H1 (cell line): ENCODE measurements at regions not wholly inside any gene's neighbourhood (a gene's known extent, or its start where the extent isn't known, plus 50 kb on each side); places are given as distances from the start of the nearest gene placed in this dataset.

Experiments
- CTCF ChIA-PET: fragments of 300-600 bp; sonication (Branson Sonifier 250); formaldehyde crosslinking; loops from one replicate; lab custom pipeline; 2021; ENCODE audit not compliant: partially characterized antibody; lab: Charles Lee
- POLR2A ChIA-PET: fragments of 300-600 bp; sonication (Branson Sonifier 250); formaldehyde crosslinking; loops from one replicate; lab custom pipeline; 2021; ENCODE audit warnings: inconsistent platforms; ENCODE audit not compliant: partially characterized antibody; lab: Charles Lee
- DNase-seq, 2 experiments: peaks; one replicate each; pipeline versions ENCODE4 v3.0.0 to v3.0.0-alpha.2; 2010 to 2022; ENCODE audit warnings: low spot score in 2 of 2, low read depth in 1 of 2, mixed read lengths in 1 of 2
- FAIRE-seq: peaks from 2 replicates; lab custom pipeline; 2011; peaks lifted over from hg19 to GRCh38; lab: Jason Lieb, UNC
- H2AFZ ChIP-seq: 2 replicates; pipeline ENCODE4 v1.8.1; 2012; ENCODE audit warnings: low read length, inconsistent platforms
- H2AK5ac ChIP-seq: 2 replicates; pipeline ENCODE4 v1.6.1; 2013; ENCODE audit warnings: low read depth, low read length
- H2BK120ac ChIP-seq: replicated peaks from 2 replicates; pipeline ENCODE3; 2013; ENCODE audit warnings: low read depth, low read length, inconsistent platforms
- H2BK12ac ChIP-seq: 2 replicates; pipeline ENCODE4 v1.6.1; 2013; ENCODE audit warnings: low read depth, low read length
- H2BK15ac ChIP-seq: 2 replicates; pipeline ENCODE4 v1.6.1; 2013; ENCODE audit warnings: low read length
- H2BK20ac ChIP-seq: 2 replicates; pipeline ENCODE4 v1.6.1; 2013; ENCODE audit warnings: low read length
- H2BK5ac ChIP-seq: 2 replicates; pipeline ENCODE4 v1.6.1; 2013; ENCODE audit warnings: low read depth, low read length
- H3K14ac ChIP-seq: 2 replicates; pipeline ENCODE4 v1.6.1; 2013; ENCODE audit warnings: inconsistent platforms; ENCODE audit not compliant: insufficient read length
- H3K18ac ChIP-seq: 2 replicates; pipeline ENCODE4 v1.6.1; 2013; ENCODE audit warnings: low read length; ENCODE audit errors: extremely low read depth
- H3K23ac ChIP-seq: 2 replicates; pipeline ENCODE4 v1.6.1; 2013; ENCODE audit warnings: inconsistent platforms; ENCODE audit not compliant: insufficient read length
- H3K23me2 ChIP-seq: 2 replicates; pipeline ENCODE4 v1.6.1; 2013; ENCODE audit warnings: low read depth, low read length
- H3K27ac ChIP-seq: 2 replicates; pipeline ENCODE4 v1.6.1; 2011; ENCODE audit warnings: low read depth, low read length, inconsistent platforms
- H3K27me3 ChIP-seq, 4 experiments: replicated peaks in 1 of 4; 1 replicate in 1 of 4; 2 replicates in 3 of 4; pipeline versions ENCODE4 v1.6.1 to v1.8.1; 2011 to 2013; ENCODE audit warnings: low read length in 3 of 4, mild to moderate bottlenecking in 3 of 4, inconsistent platforms in 2 of 4, mixed read lengths in 2 of 4, moderate library complexity in 1 of 4; ENCODE audit not compliant: control insufficient read depth in 3 of 4, insufficient read depth in 3 of 4; ENCODE audit errors: extremely low read depth in 1 of 4
- H3K36me3 ChIP-seq, 4 experiments: 2 replicates each; pipeline versions ENCODE4 v1.6.1 to v1.8.1; 2011 to 2013; ENCODE audit warnings: mild to moderate bottlenecking in 4 of 4, low read length in 3 of 4, moderate library complexity in 2 of 4, control low read depth in 1 of 4, inconsistent platforms in 1 of 4; ENCODE audit not compliant: insufficient read depth in 4 of 4, control insufficient read depth in 2 of 4
- H3K4ac ChIP-seq: replicated peaks from 2 replicates; pipeline ENCODE3; 2013; ENCODE audit warnings: low read length, low read depth, mixed read lengths, inconsistent platforms; ENCODE audit not compliant: insufficient read length
- H3K4me1 ChIP-seq, 4 experiments: replicated peaks in 1 of 4; 1 replicate in 1 of 4; 2 replicates in 3 of 4; pipeline versions ENCODE4 v1.6.1 to v1.8.1; 2011 to 2013; ENCODE audit warnings: low read length in 3 of 4, inconsistent platforms in 2 of 4, mixed read lengths in 1 of 4; ENCODE audit not compliant: insufficient read depth in 4 of 4, control insufficient read depth in 3 of 4
- H3K4me2 ChIP-seq, 2 experiments: 2 replicates each; pipeline versions ENCODE4 v1.6.1 to v1.8.1; 2011 to 2013; ENCODE audit warnings: low read depth in 2 of 2, low read length in 2 of 2, control low read depth in 1 of 2, inconsistent platforms in 1 of 2, mild to moderate bottlenecking in 1 of 2; ENCODE audit not compliant: insufficient read depth in 1 of 2
- H3K4me3 ChIP-seq, 4 experiments: fragments of 200-600, 300-600 bp in 1 of 4; sonication (generic), shearing (Covaris generic), sonication (Bioruptor Twin) in 1 of 4; 2 replicates each; pipeline versions ENCODE4 v1.5.1 to v1.8.1; 2011 to 2016; ENCODE audit warnings: low read length in 4 of 4, low read depth in 3 of 4, control low read depth in 2 of 4, inconsistent platforms in 2 of 4, mild to moderate bottlenecking in 2 of 4, mixed read lengths in 1 of 4, moderate library complexity in 1 of 4; ENCODE audit not compliant: insufficient read depth in 2 of 4; ENCODE audit errors: extremely low read depth in 1 of 4
- H3K56ac ChIP-seq: replicated peaks from 2 replicates; pipeline ENCODE3; 2013; ENCODE audit warnings: low read depth, mild to moderate bottlenecking, mixed read lengths, low read length, inconsistent platforms; ENCODE audit not compliant: insufficient read length
- H3K79me1 ChIP-seq: 2 replicates; pipeline ENCODE4 v1.6.1; 2013; ENCODE audit warnings: low read depth, low read length, control low read depth
- H3K79me2 ChIP-seq, 2 experiments: 2 replicates each; pipeline versions ENCODE4 v1.6.1 to v1.8.1; 2012 to 2013; ENCODE audit warnings: low read length in 2 of 2, mild to moderate bottlenecking in 2 of 2, inconsistent platforms in 1 of 2; ENCODE audit not compliant: insufficient read depth in 2 of 2, control insufficient read depth in 1 of 2
- H3K9ac ChIP-seq, 4 experiments: replicated peaks in 1 of 4; 1 replicate in 1 of 4; 2 replicates in 3 of 4; pipeline versions ENCODE4 v1.6.1 to v1.8.1; 2011 to 2013; ENCODE audit warnings: low read depth in 3 of 4, low read length in 3 of 4, control low read depth in 2 of 4, mild to moderate bottlenecking in 2 of 4, moderate library complexity in 2 of 4, inconsistent platforms in 1 of 4; ENCODE audit errors: extremely low read depth in 1 of 4
- H3K9me3 ChIP-seq, 2 experiments: 2 replicates each; pipeline versions ENCODE4 v1.6.1 to v1.8.1; 2012 to 2013; ENCODE audit warnings: mild to moderate bottlenecking in 2 of 2, moderate library complexity in 2 of 2, control low read depth in 1 of 2, inconsistent platforms in 1 of 2, low read depth in 1 of 2, low read length in 1 of 2, mixed read lengths in 1 of 2; ENCODE audit not compliant: insufficient read depth in 2 of 2
- H4K20me1 ChIP-seq, 2 experiments: replicated peaks in 1 of 2; 2 replicates each; pipeline versions ENCODE3 to v1.8.1; 2011 to 2013; ENCODE audit warnings: inconsistent platforms in 2 of 2, low read length in 2 of 2, mild to moderate bottlenecking in 1 of 2; ENCODE audit not compliant: insufficient read depth in 2 of 2, control insufficient read depth in 1 of 2
- H4K5ac ChIP-seq: 2 replicates; pipeline ENCODE4 v1.6.1; 2013; ENCODE audit warnings: low read length, low read depth, mixed read lengths, inconsistent platforms; ENCODE audit not compliant: insufficient read length
- H4K8ac ChIP-seq: 2 replicates; pipeline ENCODE4 v1.8.0; 2013; ENCODE audit warnings: mild to moderate bottlenecking, moderate library complexity, low read length, inconsistent platforms; ENCODE audit not compliant: insufficient read depth; ENCODE audit errors: extremely low read depth
- H4K91ac ChIP-seq: replicated peaks from 2 replicates; pipeline ENCODE3; 2013; ENCODE audit warnings: low read length, mixed read lengths, inconsistent platforms; ENCODE audit not compliant: insufficient read length
- ASH2L ChIP-seq: fragments of 200-600, 300-600 bp; sonication (generic); IDR thresholded peaks from one replicate; pipeline ENCODE4 v1.7.1; 2017; ENCODE audit warnings: low read length
- CBX8 ChIP-seq: fragments of 300-800, 300-1000 bp; sonication (generic); IDR thresholded peaks from 2 replicates; pipeline ENCODE4 v1.7.1; 2016; ENCODE audit warnings: low read depth, low read length, borderline replicate concordance
- EGR1 ChIP-seq: IDR thresholded peaks from 2 replicates; pipeline ENCODE4 v1.6.1; 2011; ENCODE audit warnings: low read depth, low read length, borderline replicate concordance
- FOSL1 ChIP-seq: IDR thresholded peaks from 2 replicates; pipeline ENCODE4 v1.6.1; 2011; ENCODE audit warnings: mild to moderate bottlenecking, low read depth, low read length, moderate library complexity; ENCODE audit not compliant: insufficient read depth
- JUND ChIP-seq: IDR thresholded peaks from 2 replicates; pipeline ENCODE4 v1.6.1; 2011; ENCODE audit warnings: mild to moderate bottlenecking, improper control_type of control experiment, low read length
- KDM5A ChIP-seq: fragments of 200-600 bp; IDR thresholded peaks from 2 replicates; pipeline ENCODE4 v1.7.1; 2012; ENCODE audit warnings: mild to moderate bottlenecking, low read length, inconsistent platforms, mixed read lengths
- MAFK ChIP-seq: IDR thresholded peaks from 2 replicates; pipeline ENCODE4 v1.6.1; 2012; ENCODE audit warnings: low read depth, mild to moderate bottlenecking, improper control_type of control experiment, low read length
- MAX ChIP-seq: IDR thresholded peaks from 2 replicates; pipeline ENCODE4 v1.6.1; 2012; ENCODE audit warnings: inconsistent platforms
- NANOG ChIP-seq: IDR thresholded peaks from 2 replicates; pipeline ENCODE4 v1.6.1; 2011; ENCODE audit warnings: low read length, low read depth, mild to moderate bottlenecking, inconsistent platforms; ENCODE audit not compliant: insufficient read depth, poor library complexity, severe bottlenecking
- NRF1 ChIP-seq: IDR thresholded peaks from 2 replicates; pipeline ENCODE4 v1.6.1; 2011; ENCODE audit warnings: mild to moderate bottlenecking, low read depth, low read length, improper control_type of control experiment
- RNF2 ChIP-seq: fragments of 200-900, 300-1000 bp; sonication (generic); IDR thresholded peaks from 2 replicates; pipeline ENCODE4 v1.7.1; 2016; ENCODE audit warnings: borderline replicate concordance, low read depth, mild to moderate bottlenecking, antibody characterized with exemption, low read length; ENCODE audit not compliant: poor library complexity, severe bottlenecking; ENCODE audit errors: missing control alignments
- SP4 ChIP-seq: IDR thresholded peaks from 2 replicates; pipeline ENCODE4 v1.6.1; 2012; ENCODE audit warnings: low read length, inconsistent platforms
- SRF ChIP-seq: IDR thresholded peaks from 2 replicates; pipeline ENCODE4 v1.6.1; 2011; ENCODE audit warnings: mild to moderate bottlenecking, low read depth, low read length, moderate library complexity
- SUZ12 ChIP-seq: fragments of 200-600 bp; sonication (generic); IDR thresholded peaks from 2 replicates; pipeline ENCODE4 v1.6.1; 2012; ENCODE audit warnings: mild to moderate bottlenecking, inconsistent platforms, low read length, moderate library complexity, mixed read lengths
- TCF12 ChIP-seq: IDR thresholded peaks from 2 replicates; pipeline ENCODE4 v1.6.1; 2011; ENCODE audit warnings: low read depth, mild to moderate bottlenecking, low read length
- TEAD4 ChIP-seq: IDR thresholded peaks from 2 replicates; pipeline ENCODE4 v1.6.1; 2012; ENCODE audit warnings: low read depth, low read length, inconsistent platforms, mixed read lengths
- WGBS, 2 experiments: shearing (Covaris generic) in 1 of 2; methylation state at CpG; one replicate each; pipeline versions ENCODE4 v1.1.6 to v1.1.7; 2013 to 2015; ENCODE audit warnings: low lambda C conversion rate in 2 of 2, mixed read lengths in 2 of 2, inconsistent platforms in 1 of 2, low coverage in 1 of 2, missing lambda C conversion rate in 1 of 2; ENCODE audit not compliant: insufficient replicate concordance in 2 of 2, insufficient coverage in 1 of 2, insufficient read length in 1 of 2; ENCODE audit errors: extremely low coverage in 1 of 2, missing lambda C conversion rate in 1 of 2; 5-methylcytosine and 5-hydroxymethylcytosine counted together

GRCh38 chr7:84845971-84846370 is 340.9 kb downstream of the SEMA3D start:
- POLR2A ChIA-PET, result no interaction called here
- CTCF ChIA-PET, result no interaction called here
- no peaks in the 10 kb centered on the region for H3K79me1 ChIP-seq
- TF ChIP-seq SRF, result no peak
- no peak for TF ChIP-seq MAFK
- no peak for TF ChIP-seq FOSL1
- no peak for TF ChIP-seq EGR1
- TF ChIP-seq RNF2, result no peak
- no peak for TF ChIP-seq NRF1
- no peak for TF ChIP-seq NANOG
- TF ChIP-seq JUND, result no peak
- TF ChIP-seq KDM5A, result no peak
- no peak for TF ChIP-seq TEAD4
- no peak for TF ChIP-seq CBX8
- TF ChIP-seq TCF12, result no peak
- no peak for TF ChIP-seq SUZ12
- TF ChIP-seq MAX, result no peak
- no peak for TF ChIP-seq ASH2L
- no peak for TF ChIP-seq SP4

More at GRCh38 chr7:84845971-84846370, 340.9 kb downstream of the SEMA3D start:
- Histone ChIP-seq H2AFZ (no peak overlapping the region), H4K8ac (no peak overlapping the region), H3K9me3 (no peaks in the 10 kb centered on the region), H3K4ac (no peak overlapping the region), H4K91ac (no peak overlapping the region), H4K20me1 (no peaks in the 10 kb centered on the region), H3K23me2 (no peaks in the 10 kb centered on the region), H3K4me3 (no peak overlapping the region), H3K27ac (no peak overlapping the region), H3K36me3 (no peaks in the 10 kb centered on the region), H2BK120ac (no peak overlapping the region), H2BK12ac (no peak overlapping the region), H3K18ac (no peak overlapping the region), H3K79me2 (no peaks in the 10 kb centered on the region), H3K27me3 (no peaks in the 10 kb centered on the region), H3K56ac (no peak overlapping the region), H4K5ac (no peak overlapping the region), H3K14ac (no peak overlapping the region), H2AK5ac (no peak overlapping the region), H3K23ac (no peak overlapping the region), H3K4me2 (no peak overlapping the region), H2BK5ac (no peak overlapping the region), H3K4me1 (no peaks in the 10 kb centered on the region), H2BK15ac (no peak overlapping the region), H3K9ac (no peak overlapping the region), H2BK20ac (no peak overlapping the region)
- DNase-seq (no peak), FAIRE-seq (no peak)
- 81% methylated on average over 3 of the region's 3 CpGs; no CpG with 5 or more reads in 1 of the 2 experiments for WGBS, 2 experiments
